GM19238 (cell line): ENCODE measurements at regions not wholly inside any gene's neighbourhood (a gene's known extent, or its start where the extent isn't known, plus 50 kb on each side); places are given as distances from the start of the nearest gene placed in this dataset.

Source experiments
- DNase-seq: peaks from one replicate; pipeline ENCODE4 v3.0.0; 2011; ENCODE audit warnings: low spot score; ENCODE audit not compliant: insufficient read length

GRCh38 chr2:225097035-225097434 lies 54.8 kb upstream of the DOCK10 start:
- no peak for DNase-seq
